AG04450 (cell line): ENCODE measurements at regions not wholly inside any gene's neighbourhood (a gene's known extent, or its start where the extent isn't known, plus 50 kb on each side); places are given as distances from the start of the nearest gene placed in this dataset.

Source experiments
- CTCF ChIA-PET: fragments of 300-600, 350-600 bp; formaldehyde crosslinking; extraction: SDS; loops from one replicate; lab custom pipeline; 2022; ENCODE audit warnings: antibody characterized with exemption, inconsistent platforms; lab: Charles Lee
- POLR2A ChIA-PET: fragments of 350-600 bp; formaldehyde crosslinking; extraction: SDS; loops from one replicate; lab custom pipeline; 2021; ENCODE audit warnings: antibody characterized with exemption, inconsistent platforms; lab: Yijun Ruan, JAX
- DNase-seq: peaks from one replicate; pipeline ENCODE4 v3.0.0-alpha.2; 2011; ENCODE audit warnings: low read depth, low spot score
- H3K27ac ChIP-seq: one replicate; pipeline ENCODE4 v1.5.1; 2012; ENCODE audit warnings: low read depth, low read length, control low read depth
- H3K27me3 ChIP-seq: one replicate; pipeline ENCODE4 v1.6.0; 2012; ENCODE audit warnings: low read length; ENCODE audit not compliant: control insufficient read depth, insufficient read depth
- H3K4me3 ChIP-seq: 2 replicates; pipeline ENCODE4 v1.5.1; 2011; ENCODE audit warnings: mild to moderate bottlenecking, low read depth, low read length, control low read depth
- H3K9me3 ChIP-seq: 2 replicates; pipeline ENCODE4 v1.5.1; 2012; ENCODE audit warnings: low read length; ENCODE audit not compliant: control insufficient read depth, insufficient read depth
- TF ChIP-seq, protein P1 (sequence below): IDR thresholded peaks from 2 replicates; pipeline ENCODE4 v1.5.1; 2011; ENCODE audit warnings: low read depth, low read length, control low read depth, inconsistent platforms

DNA sequence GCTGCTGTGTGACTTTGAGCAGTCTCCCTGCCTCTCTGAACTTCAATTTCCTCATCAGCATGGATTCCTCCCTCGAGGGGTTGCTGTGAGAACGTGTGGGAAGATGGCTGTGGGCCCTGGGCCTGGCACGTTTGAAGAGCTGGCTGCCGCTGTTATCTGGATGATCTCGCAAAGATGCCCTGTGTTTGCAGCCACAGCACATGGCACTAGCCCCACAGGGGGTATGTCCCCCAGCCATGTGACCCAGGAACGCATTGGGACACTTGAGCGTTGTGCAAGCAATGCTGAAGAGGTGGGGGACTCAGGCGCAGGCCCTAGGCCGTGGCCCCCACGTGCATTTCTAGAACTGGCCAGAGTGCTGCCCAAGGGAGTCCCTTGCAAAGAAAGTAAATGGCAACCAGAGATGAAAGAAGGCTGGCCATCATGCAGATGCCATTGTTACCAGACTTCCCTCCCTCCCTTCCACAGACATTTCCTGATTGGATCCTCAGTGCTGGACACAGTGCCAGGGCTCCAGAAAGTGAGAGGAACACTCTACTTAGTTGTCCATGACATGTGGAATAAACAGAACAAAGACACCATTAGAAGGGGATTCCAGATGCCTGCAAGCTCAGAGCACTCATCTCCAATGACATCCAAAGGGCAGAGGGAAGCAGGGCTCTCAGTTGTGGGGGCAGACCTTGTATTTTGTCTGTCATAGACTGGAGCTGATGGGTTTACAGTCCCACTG, 65.1 kb upstream of the NEURL1B start:
- TF ChIP-seq, protein P1, sequence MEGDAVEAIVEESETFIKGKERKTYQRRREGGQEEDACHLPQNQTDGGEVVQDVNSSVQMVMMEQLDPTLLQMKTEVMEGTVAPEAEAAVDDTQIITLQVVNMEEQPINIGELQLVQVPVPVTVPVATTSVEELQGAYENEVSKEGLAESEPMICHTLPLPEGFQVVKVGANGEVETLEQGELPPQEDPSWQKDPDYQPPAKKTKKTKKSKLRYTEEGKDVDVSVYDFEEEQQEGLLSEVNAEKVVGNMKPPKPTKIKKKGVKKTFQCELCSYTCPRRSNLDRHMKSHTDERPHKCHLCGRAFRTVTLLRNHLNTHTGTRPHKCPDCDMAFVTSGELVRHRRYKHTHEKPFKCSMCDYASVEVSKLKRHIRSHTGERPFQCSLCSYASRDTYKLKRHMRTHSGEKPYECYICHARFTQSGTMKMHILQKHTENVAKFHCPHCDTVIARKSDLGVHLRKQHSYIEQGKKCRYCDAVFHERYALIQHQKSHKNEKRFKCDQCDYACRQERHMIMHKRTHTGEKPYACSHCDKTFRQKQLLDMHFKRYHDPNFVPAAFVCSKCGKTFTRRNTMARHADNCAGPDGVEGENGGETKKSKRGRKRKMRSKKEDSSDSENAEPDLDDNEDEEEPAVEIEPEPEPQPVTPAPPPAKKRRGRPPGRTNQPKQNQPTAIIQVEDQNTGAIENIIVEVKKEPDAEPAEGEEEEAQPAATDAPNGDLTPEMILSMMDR, result no peak
- POLR2A ChIA-PET, result no interaction called here
- CTCF ChIA-PET, result no interaction called here
- Histone ChIP-seq H3K27me3 (peaks cover 47% of the 10 kb centered on the region), H3K9me3 (peaks cover 8% of the 10 kb centered on the region; the same call in 1 of the 2 replicates), H3K4me3 (no peak overlapping the region), H3K27ac (no peak overlapping the region)
- no peak for DNase-seq

DNA sequence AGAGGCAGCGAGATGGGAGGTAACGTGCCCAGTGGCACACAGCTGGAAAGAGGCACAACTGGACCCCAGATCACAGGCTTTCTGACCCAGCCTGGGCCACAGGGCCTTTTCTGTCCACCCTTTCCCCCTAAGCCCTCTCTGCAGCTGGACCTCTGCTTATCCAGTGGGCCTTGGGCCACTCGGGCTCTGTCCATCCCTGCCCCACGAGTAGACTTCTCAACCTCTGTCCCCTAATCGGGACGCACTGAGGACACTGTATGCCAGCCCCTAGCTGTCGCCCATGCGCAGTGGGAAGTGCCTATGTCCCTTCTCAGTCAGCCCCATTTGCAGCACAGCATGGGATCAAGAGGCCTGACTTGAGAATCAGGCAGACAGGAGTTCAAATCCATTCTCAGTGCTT, 65.6 kb upstream of the NEURL1B start:
- no peak for DNase-seq
- CTCF ChIA-PET, result no interaction called here
- Histone ChIP-seq H3K27me3 (peaks cover 48% of the 10 kb centered on the region), H3K27ac (no peak overlapping the region), H3K4me3 (no peak overlapping the region), H3K9me3 (peaks cover 8% of the 10 kb centered on the region; the same call in 1 of the 2 replicates)
- POLR2A ChIA-PET, result no interaction called here
- TF ChIP-seq, protein P1, result no peak

DNA sequence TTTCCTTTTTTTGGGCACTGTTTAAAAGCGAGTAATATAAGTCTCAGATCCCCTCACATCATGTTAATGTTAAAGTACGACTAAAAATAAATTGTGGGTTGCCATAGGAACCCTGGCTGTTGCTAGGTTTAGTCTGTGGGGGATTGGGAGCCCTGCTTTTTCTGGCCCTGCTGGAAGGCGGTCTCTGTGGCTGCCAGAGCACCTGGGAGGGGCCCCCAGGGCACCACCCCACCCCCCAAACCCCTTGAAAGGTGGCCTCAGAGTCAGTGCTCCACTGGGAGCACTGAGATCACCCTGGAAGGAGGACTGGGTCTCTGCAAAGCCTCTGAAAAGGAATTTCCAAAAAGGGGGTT, 66.2 kb upstream of the NEURL1B start:
- POLR2A ChIA-PET, result no interaction called here
- peaks cover 50% of the 10 kb centered on the region for H3K27me3 ChIP-seq

DNA sequence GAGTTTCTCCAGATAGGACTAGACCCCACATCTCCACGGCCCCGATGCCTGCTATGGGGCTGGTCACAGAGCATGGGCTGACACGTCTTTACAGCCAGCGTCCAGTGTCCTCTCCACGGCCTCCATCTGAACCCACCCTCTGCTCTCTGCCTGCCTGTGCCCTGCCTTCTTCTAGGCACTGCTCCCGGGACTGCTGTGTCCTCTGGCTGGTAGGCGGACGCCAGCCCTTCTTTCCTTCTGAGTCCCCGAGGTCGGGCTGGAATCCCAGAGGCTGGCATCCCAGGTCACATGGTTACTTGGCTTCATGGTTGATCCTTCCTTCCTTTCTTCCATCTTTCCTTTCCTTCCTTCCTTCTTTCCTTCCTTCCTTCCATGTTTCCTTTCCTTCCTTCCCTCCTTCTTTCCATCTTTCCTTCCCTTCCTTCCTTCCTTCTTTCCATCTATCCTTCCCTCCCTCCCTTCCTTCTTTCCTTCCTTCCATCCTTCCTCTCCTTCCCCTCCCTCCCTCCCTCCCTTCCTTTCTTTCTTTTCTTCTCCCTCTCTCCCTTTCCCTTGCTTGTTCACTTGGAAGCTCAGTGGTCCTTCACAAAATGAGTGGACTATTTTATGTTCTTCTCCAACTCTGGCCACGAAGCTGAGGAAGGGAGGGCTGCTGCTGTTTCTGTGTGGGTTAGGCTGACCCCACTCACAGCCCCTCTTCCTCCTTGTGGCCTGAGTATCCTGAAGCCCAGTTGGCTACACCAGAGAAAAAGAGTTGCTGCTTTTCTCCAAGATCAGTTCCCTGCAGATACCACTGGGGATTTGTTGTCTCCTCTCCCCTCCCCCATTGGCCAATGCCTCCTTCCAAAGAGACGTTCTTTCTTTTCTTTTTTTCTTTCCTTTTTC, 66.8 kb upstream of the NEURL1B start:
- CTCF ChIA-PET, result no interaction called here
- TF ChIP-seq, protein P1, result no peak
- H3K27me3 ChIP-seq, result peaks cover 53% of the 10 kb centered on the region

More for the DNA sequence above, 66.2 kb upstream of the NEURL1B start:
- H3K9me3 ChIP-seq, result peaks cover 8% of the 10 kb centered on the region; the same call in 1 of the 2 replicates
- H3K4me3 ChIP-seq, result no peak overlapping the region
- no peak overlapping the region for H3K27ac ChIP-seq
- no peak for DNase-seq
- CTCF ChIA-PET, result no interaction called here
- TF ChIP-seq, protein P1, result no peak

More for the DNA sequence above, 66.8 kb upstream of the NEURL1B start:
- no peak overlapping the region for H3K4me3 ChIP-seq
- POLR2A ChIA-PET, result no interaction called here
- peaks cover 8% of the 10 kb centered on the region; the same call in 1 of the 2 replicates for H3K9me3 ChIP-seq
- no peak for DNase-seq
- H3K27ac ChIP-seq, result no peak overlapping the region
